PC-9 (cell line): ENCODE measurements at regions not wholly inside any gene's neighbourhood (a gene's known extent, or its start where the extent isn't known, plus 50 kb on each side); places are given as distances from the start of the nearest gene placed in this dataset.

Source experiments
- BruUV-seq: library from RNA; stranded (reverse); fragments of 400-500 nt; replicated peaks from 2 replicates; lab custom pipeline; 2021; lab: Mats Ljungman, UMichigan
- CTCF ChIA-PET: fragments of 300-600 bp; sonication (Branson Sonifier 250); formaldehyde crosslinking; loops from one replicate; lab custom pipeline; 2022; ENCODE audit warnings: antibody characterized with exemption; lab: Charles Lee
- POLR2A ChIA-PET: fragments of 300-600 bp; sonication (Branson Sonifier 250); formaldehyde crosslinking; loops from one replicate; lab custom pipeline; 2022; ENCODE audit warnings: antibody characterized with exemption; ENCODE audit not compliant: unreplicated experiment; lab: Charles Lee
- DNase-seq, 2 experiments: peaks; one replicate each; pipeline versions ENCODE4 v3.0.0 to v3.0.0-alpha.2; 2015 to 2022; ENCODE audit warnings: mixed read lengths in 1 of 2
- H2AFZ ChIP-seq: fragments of 200-600 bp; sonication (generic); 2 replicates; pipeline ENCODE4 v1.8.1; 2017; ENCODE audit warnings: antibody characterized with exemption
- H3F3A ChIP-seq: fragments of 200-600 bp; sonication (generic); 2 replicates; pipeline ENCODE4 v1.8.1; 2017; ENCODE audit warnings: antibody characterized with exemption, mild to moderate bottlenecking, low read depth; ENCODE audit not compliant: insufficient read depth
- H3K27ac ChIP-seq: fragments of 200-600 bp; sonication (generic); 2 replicates; pipeline ENCODE4 v1.6.1; 2016; ENCODE audit warnings: mixed run types
- H3K27me3 ChIP-seq: fragments of 200-600 bp; sonication (generic); 2 replicates; pipeline ENCODE4 v1.6.1; 2016; ENCODE audit warnings: low read depth, mixed run types; ENCODE audit not compliant: insufficient read depth
- H3K36me3 ChIP-seq: fragments of 200-600 bp; sonication (generic); 2 replicates; pipeline ENCODE4 v1.6.1; 2016; ENCODE audit warnings: low read depth, mixed run types
- H3K4me1 ChIP-seq: fragments of 200-600 bp; sonication (generic); replicated peaks from 2 replicates; pipeline ENCODE4 v1.6.1; 2016; ENCODE audit warnings: mixed run types; ENCODE audit not compliant: insufficient read depth
- H3K4me2 ChIP-seq: fragments of 200-600 bp; sonication (generic); 2 replicates; pipeline ENCODE4 v1.6.1; 2017; ENCODE audit warnings: mixed run types
- H3K4me3 ChIP-seq: fragments of 200-600 bp; sonication (generic); 2 replicates; pipeline ENCODE4 v1.6.1; 2016; ENCODE audit warnings: mixed run types
- H3K79me2 ChIP-seq: fragments of 200-600 bp; sonication (generic); 2 replicates; pipeline ENCODE4 v1.6.1; 2017; ENCODE audit warnings: low read depth, mixed run types
- H3K9me2 ChIP-seq: fragments of 200-600 bp; sonication (generic); 2 replicates; pipeline ENCODE4 v1.8.1; 2017; ENCODE audit warnings: mild to moderate bottlenecking; ENCODE audit not compliant: insufficient read depth
- H3K9me3 ChIP-seq: fragments of 200-600 bp; sonication (generic); 2 replicates; pipeline ENCODE4 v1.8.1; 2016; ENCODE audit warnings: low read depth; ENCODE audit not compliant: insufficient read depth
- H4K20me1 ChIP-seq: fragments of 200-600 bp; sonication (generic); 2 replicates; pipeline ENCODE4 v1.8.1; 2017; ENCODE audit not compliant: insufficient read depth
- EZH2 ChIP-seq: fragments of 200-600 bp; sonication (generic); IDR thresholded peaks from 2 replicates; pipeline ENCODE4 v1.8.0; 2017; ENCODE audit warnings: antibody characterized with exemption, low read depth
- intact Hi-C: fragments of 100-400 bp; cut with micrococcal nuclease; formaldehyde crosslinking; loops from one replicate; pipeline ENCODE4 v1.10.0; 2022; ENCODE audit not compliant: unreplicated experiment
- TF ChIP-seq, protein P1 (sequence below): fragments of 200-600 bp; sonication (generic); conservative IDR thresholded peaks from 2 replicates; pipeline ENCODE4 v1.6.1; 2017; ENCODE audit warnings: mixed run types, antibody characterized with exemption, mild to moderate bottlenecking, moderate library complexity

DNA sequence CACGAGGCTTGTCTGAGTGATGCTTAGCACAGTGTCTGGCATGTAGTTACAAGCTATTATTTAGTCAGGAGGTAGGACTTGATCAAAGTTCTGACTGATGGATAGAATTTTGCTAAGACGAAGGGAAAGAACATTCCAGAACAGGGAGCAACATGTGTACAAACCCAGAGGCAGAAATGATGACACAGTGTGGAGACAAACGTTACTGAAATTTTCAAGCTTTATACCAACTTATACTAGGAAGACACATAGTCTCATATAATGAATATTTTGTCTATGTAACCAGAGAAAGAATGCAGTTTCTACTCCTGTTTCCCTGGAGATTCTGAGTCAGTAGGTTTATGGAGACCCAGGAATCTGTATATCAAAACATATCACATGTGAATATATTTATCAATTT is 123.4 kb downstream of the FAM124B start:
- Histone ChIP-seq H3K27ac (no peak overlapping the region), H3K4me2 (no peak overlapping the region), H3F3A (no peaks in the 10 kb centered on the region), H2AFZ (no peak overlapping the region), H3K27me3 (no peaks in the 10 kb centered on the region), H3K36me3 (no peaks in the 10 kb centered on the region), H3K9me3 (no peaks in the 10 kb centered on the region), H3K9me2 (no peaks in the 10 kb centered on the region), H4K20me1 (no peaks in the 10 kb centered on the region), H3K4me3 (no peak overlapping the region), H3K79me2 (no peaks in the 10 kb centered on the region), H3K4me1 (no peaks in the 10 kb centered on the region)
- intact Hi-C loops, result no loop called here
- TF ChIP-seq EZH2, result no peak
- TF ChIP-seq, protein P1, sequence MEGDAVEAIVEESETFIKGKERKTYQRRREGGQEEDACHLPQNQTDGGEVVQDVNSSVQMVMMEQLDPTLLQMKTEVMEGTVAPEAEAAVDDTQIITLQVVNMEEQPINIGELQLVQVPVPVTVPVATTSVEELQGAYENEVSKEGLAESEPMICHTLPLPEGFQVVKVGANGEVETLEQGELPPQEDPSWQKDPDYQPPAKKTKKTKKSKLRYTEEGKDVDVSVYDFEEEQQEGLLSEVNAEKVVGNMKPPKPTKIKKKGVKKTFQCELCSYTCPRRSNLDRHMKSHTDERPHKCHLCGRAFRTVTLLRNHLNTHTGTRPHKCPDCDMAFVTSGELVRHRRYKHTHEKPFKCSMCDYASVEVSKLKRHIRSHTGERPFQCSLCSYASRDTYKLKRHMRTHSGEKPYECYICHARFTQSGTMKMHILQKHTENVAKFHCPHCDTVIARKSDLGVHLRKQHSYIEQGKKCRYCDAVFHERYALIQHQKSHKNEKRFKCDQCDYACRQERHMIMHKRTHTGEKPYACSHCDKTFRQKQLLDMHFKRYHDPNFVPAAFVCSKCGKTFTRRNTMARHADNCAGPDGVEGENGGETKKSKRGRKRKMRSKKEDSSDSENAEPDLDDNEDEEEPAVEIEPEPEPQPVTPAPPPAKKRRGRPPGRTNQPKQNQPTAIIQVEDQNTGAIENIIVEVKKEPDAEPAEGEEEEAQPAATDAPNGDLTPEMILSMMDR, result no peak
- ChIA-PET POLR2A (interaction anchor here (0.5 to 0.6 kb wide), 2 partner anchors 60 to 251 kb away, joined by 4 to 8 read pairs; no protein-coding TSS in a partner anchor), CTCF (interaction anchor here (0.6 to 1.7 kb wide), 2 partner anchors 243 to 285 kb away, joined by 5 to 12 read pairs; no protein-coding TSS in a partner anchor)
- DNase-seq, result no peak
- no TSS peak for BruUV-seq

DNA sequence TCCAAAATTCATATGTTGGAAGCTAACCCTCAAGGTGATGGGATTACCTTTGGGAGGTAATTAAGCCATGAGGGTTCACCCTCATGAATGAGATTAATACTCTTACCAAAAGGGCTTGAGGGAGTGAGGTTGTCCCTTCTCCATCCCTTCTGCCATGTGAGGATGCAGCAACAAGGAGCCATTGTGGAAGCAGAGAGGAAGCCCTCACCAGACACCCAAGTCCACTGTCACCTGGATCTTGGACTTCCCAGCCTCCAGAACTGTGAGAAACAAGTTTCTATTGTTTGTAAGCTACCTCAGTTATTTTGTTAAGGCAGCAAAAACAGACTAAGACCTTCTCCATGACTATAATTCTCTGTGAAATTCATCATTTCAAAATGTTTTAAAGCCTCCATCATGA is 125.7 kb downstream of the FAM124B start:
- DNase-seq, result no peak
- TF ChIP-seq, protein P1, result no peak
- TF ChIP-seq EZH2, result no peak
- Histone ChIP-seq H3K27me3 (no peaks in the 10 kb centered on the region), H3K4me3 (no peak overlapping the region), H3F3A (no peaks in the 10 kb centered on the region), H3K4me1 (no peaks in the 10 kb centered on the region), H2AFZ (no peak overlapping the region), H3K79me2 (no peaks in the 10 kb centered on the region), H4K20me1 (no peaks in the 10 kb centered on the region), H3K4me2 (no peak overlapping the region), H3K36me3 (no peaks in the 10 kb centered on the region), H3K27ac (no peak overlapping the region), H3K9me3 (no peaks in the 10 kb centered on the region), H3K9me2 (no peaks in the 10 kb centered on the region)
- ChIA-PET POLR2A (no interaction called here), CTCF (interaction anchor here (0.6 to 1.7 kb wide), 2 partner anchors 8 to 310 kb away, joined by 5 to 6 read pairs; no protein-coding TSS in a partner anchor)
- intact Hi-C loops, result no loop called here
- no TSS peak for BruUV-seq

DNA sequence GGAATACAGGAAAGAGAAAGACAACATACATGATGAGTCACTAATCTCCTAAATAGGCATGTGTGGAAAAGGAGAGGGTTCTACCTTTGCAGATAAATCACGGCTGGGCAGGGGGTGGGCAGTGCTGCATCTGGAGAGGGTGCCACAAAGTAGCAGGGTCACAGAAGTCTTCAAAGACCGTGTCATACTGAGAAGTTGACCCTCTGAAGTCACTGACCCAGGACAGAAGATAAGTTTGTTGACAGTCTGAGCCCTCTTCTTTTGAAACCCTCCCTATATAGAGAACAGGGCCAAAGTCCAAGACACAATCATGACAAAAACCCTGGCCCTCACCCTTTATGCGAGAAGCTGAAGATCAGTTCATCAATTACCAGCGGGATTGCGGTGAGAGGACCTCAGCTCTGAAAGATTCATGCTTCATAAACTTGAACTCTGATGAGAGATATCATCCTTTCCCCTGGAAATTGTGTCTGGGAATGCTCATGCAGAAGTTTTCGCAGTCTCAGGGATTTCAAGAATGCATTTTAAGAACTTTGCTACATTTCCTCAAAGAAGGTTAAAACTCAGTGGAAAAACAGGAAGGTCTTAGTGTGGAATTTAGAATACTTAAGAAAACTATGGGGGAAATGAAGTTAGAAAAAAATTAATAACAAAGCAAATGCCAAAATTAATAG is 129.5 kb downstream of the FAM124B start:
- Histone ChIP-seq H3K4me2 (no peak overlapping the region), H3K9me3 (no peaks in the 10 kb centered on the region), H4K20me1 (no peaks in the 10 kb centered on the region), H3F3A (peaks cover 10% of the 10 kb centered on the region; the same call in 1 of the 2 replicates), H3K79me2 (no peaks in the 10 kb centered on the region), H3K27ac (no peak overlapping the region), H3K4me1 (peaks cover 15% of the 10 kb centered on the region), H2AFZ (no peak overlapping the region), H3K27me3 (no peaks in the 10 kb centered on the region), H3K36me3 (no peaks in the 10 kb centered on the region), H3K4me3 (no peak overlapping the region), H3K9me2 (no peaks in the 10 kb centered on the region)
- TF ChIP-seq EZH2, result no peak
- TF ChIP-seq, protein P1, result no peak
- intact Hi-C loops, result no loop called here
- no TSS peak for BruUV-seq
- no peak for DNase-seq
- ChIA-PET CTCF (no interaction called here), POLR2A (no interaction called here)
